Fibroblast of lung (primary cell): ENCODE measurements at regions not wholly inside any gene's neighbourhood (a gene's known extent, or its start where the extent isn't known, plus 50 kb on each side); places are given as distances from the start of the nearest gene placed in this dataset.

Source experiments
- DNase-seq, 2 donors: peaks; one replicate each; pipeline versions ENCODE4 v3.0.0 to v3.0.0-alpha.2; 2010; ENCODE audit warnings: low read depth in 2 of 2
- H2AFZ ChIP-seq: 2 replicates; pipeline ENCODE4 v1.5.1; 2012; ENCODE audit warnings: low read length, control low read depth, inconsistent platforms
- H3K27ac ChIP-seq: 2 replicates; pipeline ENCODE4 v1.5.1; 2011; ENCODE audit warnings: low read length, control low read depth; ENCODE audit not compliant: insufficient read depth
- H3K27me3 ChIP-seq: 2 replicates; pipeline ENCODE4 v1.5.1; 2011; ENCODE audit warnings: mild to moderate bottlenecking, low read length; ENCODE audit not compliant: control insufficient read depth, insufficient read depth
- H3K36me3 ChIP-seq: 2 replicates; pipeline ENCODE4 v1.5.1; 2011; ENCODE audit warnings: low read length; ENCODE audit not compliant: control insufficient read depth, insufficient read depth
- H3K4me1 ChIP-seq: 2 replicates; pipeline ENCODE4 v1.5.1; 2011; ENCODE audit warnings: low read length; ENCODE audit not compliant: control insufficient read depth, insufficient read depth; ENCODE audit errors: extremely low read depth
- H3K4me2 ChIP-seq: 2 replicates; pipeline ENCODE4 v1.5.1; 2011; ENCODE audit warnings: low read length, control low read depth; ENCODE audit not compliant: insufficient read depth; ENCODE audit errors: extremely low read depth
- H3K4me3 ChIP-seq, 4 experiments: fragments of 200-600 bp in 1 of 4; sonication (generic) in 1 of 4; replicated peaks in 1 of 4; 2 replicates each; pipeline ENCODE4 v1.5.1; 2011 to 2016; ENCODE audit warnings: low read length in 4 of 4, low read depth in 3 of 4, mild to moderate bottlenecking in 3 of 4, control low read depth in 2 of 4, inconsistent platforms in 1 of 4, mixed read lengths in 1 of 4; ENCODE audit not compliant: insufficient read depth in 1 of 4; ENCODE audit errors: control extremely low read depth in 1 of 4
- H3K79me2 ChIP-seq: 2 replicates; pipeline ENCODE4 v1.5.1; 2012; ENCODE audit warnings: mild to moderate bottlenecking, low read length, inconsistent platforms; ENCODE audit not compliant: control insufficient read depth, insufficient read depth
- H3K9ac ChIP-seq: 2 replicates; pipeline ENCODE4 v1.5.1; 2011; ENCODE audit warnings: mild to moderate bottlenecking, low read length, control low read depth; ENCODE audit not compliant: insufficient read depth
- H3K9me3 ChIP-seq: 2 replicates; pipeline ENCODE4 v1.5.1; 2012; ENCODE audit warnings: low read depth, low read length; ENCODE audit not compliant: control insufficient read depth, insufficient read depth
- H4K20me1 ChIP-seq: 2 replicates; pipeline ENCODE4 v1.5.1; 2011; ENCODE audit warnings: low read length; ENCODE audit not compliant: control insufficient read depth, insufficient read depth; ENCODE audit errors: extremely low read depth
- EZH2 ChIP-seq: IDR thresholded peaks from 2 replicates; pipeline ENCODE4 v1.5.1; 2012; ENCODE audit warnings: low read length, control low read depth, mild to moderate bottlenecking; ENCODE audit errors: missing control alignments
- TF ChIP-seq, protein P1 (sequence below), 2 donors: IDR thresholded peaks in 1 of 2; conservative IDR thresholded peaks in 1 of 2; 1 replicate in 1 of 2; 2 replicates in 1 of 2; pipeline ENCODE4 v1.5.1; 2011 to 2012; ENCODE audit warnings: low read length in 2 of 2, control low read depth in 1 of 2, inconsistent platforms in 1 of 2, low read depth in 1 of 2, mild to moderate bottlenecking in 1 of 2

GRCh38 chr15:66644000-66644787 is 57.8 kb upstream of the SMAD6 start:
- Histone ChIP-seq H4K20me1 (no peaks in the 10 kb centered on the region), H3K27ac (no peak overlapping the region), H3K4me1 (peaks cover 4% of the 10 kb centered on the region), H3K9me3 (no peaks in the 10 kb centered on the region), H3K79me2 (no peaks in the 10 kb centered on the region), H3K4me2 (no peak overlapping the region), H3K9ac (peak overlapping the region; percentile 14), H2AFZ (peak overlapping the region; percentile 78), H3K36me3 (no peaks in the 10 kb centered on the region), H3K4me3 (no peak overlapping the region), H3K27me3 (no peaks in the 10 kb centered on the region)
- no peak for DNase-seq
- TF ChIP-seq, protein P1, sequence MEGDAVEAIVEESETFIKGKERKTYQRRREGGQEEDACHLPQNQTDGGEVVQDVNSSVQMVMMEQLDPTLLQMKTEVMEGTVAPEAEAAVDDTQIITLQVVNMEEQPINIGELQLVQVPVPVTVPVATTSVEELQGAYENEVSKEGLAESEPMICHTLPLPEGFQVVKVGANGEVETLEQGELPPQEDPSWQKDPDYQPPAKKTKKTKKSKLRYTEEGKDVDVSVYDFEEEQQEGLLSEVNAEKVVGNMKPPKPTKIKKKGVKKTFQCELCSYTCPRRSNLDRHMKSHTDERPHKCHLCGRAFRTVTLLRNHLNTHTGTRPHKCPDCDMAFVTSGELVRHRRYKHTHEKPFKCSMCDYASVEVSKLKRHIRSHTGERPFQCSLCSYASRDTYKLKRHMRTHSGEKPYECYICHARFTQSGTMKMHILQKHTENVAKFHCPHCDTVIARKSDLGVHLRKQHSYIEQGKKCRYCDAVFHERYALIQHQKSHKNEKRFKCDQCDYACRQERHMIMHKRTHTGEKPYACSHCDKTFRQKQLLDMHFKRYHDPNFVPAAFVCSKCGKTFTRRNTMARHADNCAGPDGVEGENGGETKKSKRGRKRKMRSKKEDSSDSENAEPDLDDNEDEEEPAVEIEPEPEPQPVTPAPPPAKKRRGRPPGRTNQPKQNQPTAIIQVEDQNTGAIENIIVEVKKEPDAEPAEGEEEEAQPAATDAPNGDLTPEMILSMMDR (conservative IDR thresholded peaks at IDR 0.05 in 1 of 2, IDR thresholded peaks at IDR 0.05 in 1 of 2; ENCODE audit: low read depth in 1 of 2, low read length in 2 of 2), result no peak
- TF ChIP-seq EZH2, result no peak

DNA sequence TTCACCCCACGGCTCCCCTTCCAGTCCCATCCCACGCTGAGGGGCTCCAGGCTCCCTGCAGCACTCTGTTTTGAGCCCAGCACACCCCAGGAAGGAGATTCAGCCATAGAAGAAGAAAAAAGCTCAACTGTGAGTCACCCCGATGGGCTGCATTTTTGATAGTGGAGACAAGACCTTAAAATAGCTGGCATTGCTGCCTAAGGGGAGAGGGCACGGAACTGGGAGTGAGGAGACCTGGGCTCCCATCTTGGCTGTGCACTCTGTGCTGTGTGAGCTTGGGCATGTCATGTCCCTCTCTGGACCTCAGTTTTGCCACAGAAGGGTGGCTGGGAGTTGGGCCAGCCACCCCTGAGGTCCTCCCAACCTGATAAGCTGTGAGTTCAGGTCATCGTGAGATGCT is 57.2 kb upstream of the SMAD6 start:
- DNase-seq, result peak; percentile 18 to 67
- H3K27ac ChIP-seq, result no peak overlapping the region

DNA sequence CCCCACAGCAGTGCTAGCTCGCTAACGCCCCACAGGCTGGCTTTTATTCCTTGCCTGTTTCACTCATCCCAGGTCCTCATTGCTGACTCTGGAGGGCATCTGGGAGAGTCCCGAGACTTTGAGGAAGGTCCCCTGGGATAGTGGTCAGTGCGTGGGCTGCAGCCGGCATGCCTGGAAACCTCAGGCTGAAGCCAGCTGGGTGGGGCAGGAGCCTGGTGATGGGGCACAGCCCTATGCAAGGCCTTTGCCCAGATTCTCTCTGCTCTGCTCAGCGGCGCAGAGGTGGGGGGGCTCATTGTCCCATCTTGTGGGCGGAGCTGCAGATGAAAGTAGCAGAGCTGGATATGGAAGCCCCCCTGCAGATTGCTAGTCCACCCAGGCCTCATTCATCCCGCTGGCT is 55.7 kb upstream of the SMAD6 start:
- no peaks in the 10 kb centered on the region for H3K79me2 ChIP-seq
- DNase-seq, result peak in 1 of 2 donors; percentile 50
- no peaks in the 10 kb centered on the region for H4K20me1 ChIP-seq
- H3K27ac ChIP-seq, result no peak overlapping the region
- H3K9ac ChIP-seq, result no peak overlapping the region
- H3K9me3 ChIP-seq, result no peaks in the 10 kb centered on the region
- H3K27me3 ChIP-seq, result no peaks in the 10 kb centered on the region
- TF ChIP-seq, protein P1 (conservative IDR thresholded peaks at IDR 0.05 in 1 of 2, IDR thresholded peaks at IDR 0.05 in 1 of 2; ENCODE audit: low read depth in 1 of 2, low read length in 2 of 2), result no peak
- no peak for TF ChIP-seq EZH2
- H3K4me1 ChIP-seq, result peaks cover 8% of the 10 kb centered on the region
- H3K4me3 ChIP-seq, result no peak overlapping the region
- no peaks in the 10 kb centered on the region for H3K36me3 ChIP-seq
- H3K4me2 ChIP-seq, result no peak overlapping the region
- no peak overlapping the region for H2AFZ ChIP-seq

More for the DNA sequence above, 57.2 kb upstream of the SMAD6 start:
- peak overlapping the region; percentile 78 for H2AFZ ChIP-seq
- H3K27me3 ChIP-seq, result no peaks in the 10 kb centered on the region
- H3K4me1 ChIP-seq, result peaks cover 4% of the 10 kb centered on the region
- no peak overlapping the region for H3K4me2 ChIP-seq
- H3K79me2 ChIP-seq, result no peaks in the 10 kb centered on the region
- no peak for TF ChIP-seq EZH2
- no peak overlapping the region for H3K9ac ChIP-seq
- no peak overlapping the region for H3K4me3 ChIP-seq
- H4K20me1 ChIP-seq, result no peaks in the 10 kb centered on the region
- no peaks in the 10 kb centered on the region for H3K9me3 ChIP-seq
- H3K36me3 ChIP-seq, result no peaks in the 10 kb centered on the region
